Ovary (tissue), 3 donors: ENCODE measurements at regions not wholly inside any gene's neighbourhood (a gene's known extent, or its start where the extent isn't known, plus 50 kb on each side); places are given as distances from the start of the nearest gene placed in this dataset.

Experiments
- EP300 ChIP-seq: sonication (generic); formaldehyde crosslinking; IDR thresholded peaks from one replicate; pipeline ENCODE4 v1.6.1; 2017; ENCODE audit warnings: antibody characterized with exemption
- POLR2A ChIP-seq: fragments of 450-650 bp; IDR thresholded peaks from one replicate; pipeline ENCODE4 v1.6.1; 2017; ENCODE audit warnings: antibody characterized with exemption, mild to moderate bottlenecking, moderate library complexity
- TF ChIP-seq, protein P1 (sequence below), 3 donors: fragments of 450-650 bp in 2 of 3; fragments of 200-600 bp in 1 of 3; IDR thresholded peaks; one replicate each; pipeline versions ENCODE4 v1.5.1 to v1.8.0; 2016 to 2022; ENCODE audit warnings: antibody characterized with exemption in 3 of 3, mild to moderate bottlenecking in 1 of 3
- donor health status: DM: no; HTN: no; CAD: no.

DNA sequence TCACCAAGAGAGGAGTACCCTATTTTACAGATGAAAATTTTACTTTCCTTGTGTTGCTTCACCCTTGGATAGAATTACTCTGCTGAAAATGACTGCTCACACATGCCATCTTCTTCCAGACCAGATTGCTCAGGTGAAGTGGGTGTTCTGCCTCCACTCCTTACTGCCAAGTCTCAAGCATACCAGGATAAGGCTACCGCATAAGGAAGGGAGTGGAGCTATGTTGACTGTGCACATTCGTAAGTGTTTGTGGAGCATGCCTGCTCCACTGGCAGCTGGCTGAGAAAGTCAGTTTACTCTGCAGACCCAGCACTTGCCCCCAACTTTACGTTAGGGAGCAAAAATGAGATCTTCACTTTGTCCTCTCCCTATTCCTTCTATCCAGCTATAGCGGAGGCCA lies 405.0 kb upstream of the DDX18 start:
- no peak for TF ChIP-seq EP300
- TF ChIP-seq, protein P1, sequence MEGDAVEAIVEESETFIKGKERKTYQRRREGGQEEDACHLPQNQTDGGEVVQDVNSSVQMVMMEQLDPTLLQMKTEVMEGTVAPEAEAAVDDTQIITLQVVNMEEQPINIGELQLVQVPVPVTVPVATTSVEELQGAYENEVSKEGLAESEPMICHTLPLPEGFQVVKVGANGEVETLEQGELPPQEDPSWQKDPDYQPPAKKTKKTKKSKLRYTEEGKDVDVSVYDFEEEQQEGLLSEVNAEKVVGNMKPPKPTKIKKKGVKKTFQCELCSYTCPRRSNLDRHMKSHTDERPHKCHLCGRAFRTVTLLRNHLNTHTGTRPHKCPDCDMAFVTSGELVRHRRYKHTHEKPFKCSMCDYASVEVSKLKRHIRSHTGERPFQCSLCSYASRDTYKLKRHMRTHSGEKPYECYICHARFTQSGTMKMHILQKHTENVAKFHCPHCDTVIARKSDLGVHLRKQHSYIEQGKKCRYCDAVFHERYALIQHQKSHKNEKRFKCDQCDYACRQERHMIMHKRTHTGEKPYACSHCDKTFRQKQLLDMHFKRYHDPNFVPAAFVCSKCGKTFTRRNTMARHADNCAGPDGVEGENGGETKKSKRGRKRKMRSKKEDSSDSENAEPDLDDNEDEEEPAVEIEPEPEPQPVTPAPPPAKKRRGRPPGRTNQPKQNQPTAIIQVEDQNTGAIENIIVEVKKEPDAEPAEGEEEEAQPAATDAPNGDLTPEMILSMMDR (IDR thresholded peaks at IDR 0.05) = no peak
- TF ChIP-seq POLR2A = no peak
